Osteoblast (primary cell): ENCODE measurements at regions not wholly inside any gene's neighbourhood (a gene's known extent, or its start where the extent isn't known, plus 50 kb on each side); places are given as distances from the start of the nearest gene placed in this dataset.

Experiments
- DNase-seq: peaks from one replicate; pipeline ENCODE4 v3.0.0; 2011; ENCODE audit warnings: low spot score, mixed read lengths; ENCODE audit not compliant: insufficient read length; ENCODE audit errors: missing footprints
- H2AFZ ChIP-seq: 2 replicates; pipeline ENCODE4 v1.6.0; 2011; ENCODE audit warnings: mild to moderate bottlenecking, low read length
- H3K27ac ChIP-seq: 2 replicates; pipeline ENCODE4 v1.5.1; 2011; ENCODE audit warnings: mild to moderate bottlenecking, low read depth, low read length, moderate library complexity
- H3K27me3 ChIP-seq: 2 replicates; pipeline ENCODE4 v1.6.0; 2012; ENCODE audit warnings: mild to moderate bottlenecking, control low read depth, inconsistent platforms, low read length, moderate library complexity; ENCODE audit not compliant: insufficient read depth
- H3K36me3 ChIP-seq: 2 replicates; pipeline ENCODE4 v1.5.1; 2011; ENCODE audit warnings: mild to moderate bottlenecking, low read length, control low read depth, moderate library complexity; ENCODE audit not compliant: insufficient read depth
- H3K4me1 ChIP-seq: 2 replicates; pipeline ENCODE4 v1.5.1; 2011; ENCODE audit warnings: mild to moderate bottlenecking, low read length, control low read depth, moderate library complexity; ENCODE audit not compliant: insufficient read depth
- H3K4me2 ChIP-seq: 2 replicates; pipeline ENCODE4 v1.6.0; 2011; ENCODE audit warnings: mild to moderate bottlenecking, low read length; ENCODE audit not compliant: insufficient read depth
- H3K4me3 ChIP-seq: fragments of 200-600 bp; sonication (generic); 3 replicates; pipeline ENCODE4 v1.5.1; 2012; ENCODE audit warnings: mild to moderate bottlenecking, low read length, inconsistent platforms; ENCODE audit not compliant: insufficient read depth
- H3K79me2 ChIP-seq: 2 replicates; pipeline ENCODE4 v1.6.0; 2012; ENCODE audit warnings: mild to moderate bottlenecking, low read length, control low read depth, inconsistent platforms; ENCODE audit not compliant: insufficient read depth
- H3K9me3 ChIP-seq: 2 replicates; pipeline ENCODE4 v1.5.1; 2011; ENCODE audit warnings: low read depth, low read length, control low read depth
- H4K20me1 ChIP-seq: 2 replicates; pipeline ENCODE4 v1.6.0; 2012; ENCODE audit warnings: mild to moderate bottlenecking, low read length, control low read depth; ENCODE audit not compliant: insufficient read depth
- CTCF ChIP-seq: IDR thresholded peaks from 2 replicates; pipeline ENCODE4 v1.5.1; 2011; ENCODE audit warnings: mild to moderate bottlenecking, low read depth, low read length, moderate library complexity; ENCODE audit errors: extremely low read depth

- TF ChIP-seq CTCF, result no peak
These were observed 474.6 kb upstream of the ATXN8OS start for GRCh38 chr13:69633044-69633443.

DNA sequence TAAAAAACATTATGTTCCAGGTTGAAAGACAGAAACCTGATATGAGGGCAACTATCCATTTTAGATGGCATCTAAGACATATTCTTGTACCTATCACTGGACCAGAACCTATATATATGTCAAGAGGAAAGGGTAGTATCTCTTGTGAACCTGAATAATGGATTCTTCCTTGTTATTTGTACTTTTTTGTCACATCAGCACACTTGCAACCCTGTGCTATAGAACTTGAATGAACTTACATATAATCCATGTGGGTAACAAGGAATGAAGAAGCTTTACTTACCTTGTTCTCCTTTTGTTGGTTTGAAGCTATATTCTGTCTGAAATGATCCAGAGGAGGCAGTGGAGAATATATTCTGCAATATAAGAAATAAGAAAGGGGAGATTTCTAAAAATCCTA, 483.7 kb upstream of the ATXN8OS start:
- Histone ChIP-seq H3K4me3 (no peak overlapping the region), H4K20me1 (no peaks in the 10 kb centered on the region), H3K4me1 (no peaks in the 10 kb centered on the region), H3K27me3 (no peaks in the 10 kb centered on the region), H3K36me3 (no peaks in the 10 kb centered on the region), H3K27ac (no peak overlapping the region), H3K79me2 (no peaks in the 10 kb centered on the region), H2AFZ (no peak overlapping the region), H3K9me3 (peaks cover 3% of the 10 kb centered on the region), H3K4me2 (no peak overlapping the region)
- DNase-seq, result no peak
- TF ChIP-seq CTCF, result no peak

More at GRCh38 chr13:69633044-69633443, 474.6 kb upstream of the ATXN8OS start:
- Histone ChIP-seq H3K4me3 (no peak overlapping the region), H3K9me3 (no peaks in the 10 kb centered on the region), H3K79me2 (no peaks in the 10 kb centered on the region), H3K27me3 (no peaks in the 10 kb centered on the region), H3K4me2 (no peak overlapping the region), H3K36me3 (no peaks in the 10 kb centered on the region), H4K20me1 (no peaks in the 10 kb centered on the region), H2AFZ (no peak overlapping the region), H3K4me1 (no peaks in the 10 kb centered on the region), H3K27ac (no peak overlapping the region)
- DNase-seq, result no peak

DNA sequence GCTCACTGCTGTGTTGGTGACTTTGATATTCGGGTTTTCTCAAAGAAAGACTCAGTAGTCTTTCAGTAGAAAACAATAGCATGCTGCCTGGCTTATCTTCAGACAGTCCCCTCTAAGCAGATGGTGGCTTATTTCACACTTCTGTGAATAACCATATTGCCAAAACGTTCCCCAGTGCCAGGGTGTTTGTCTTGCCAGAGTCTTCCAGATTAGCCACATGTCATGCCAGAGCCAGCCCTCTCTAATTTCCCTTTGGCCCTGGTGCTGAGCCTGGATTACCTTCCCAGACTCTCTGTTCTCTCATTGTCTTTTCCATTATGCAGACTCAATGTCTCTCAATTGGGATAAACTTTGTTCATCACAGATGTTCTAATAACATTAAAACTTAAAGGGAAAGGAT, 488.0 kb upstream of the ATXN8OS start:
- peaks cover 3% of the 10 kb centered on the region for H3K9me3 ChIP-seq

GRCh38 chr13:69618838-69619237, 488.8 kb upstream of the ATXN8OS start:
- TF ChIP-seq CTCF, result no peak
- Histone ChIP-seq H3K4me2 (no peak overlapping the region), H2AFZ (no peak overlapping the region)

More for the DNA sequence above, 488.0 kb upstream of the ATXN8OS start:
- H2AFZ ChIP-seq, result no peak overlapping the region
- DNase-seq, result no peak
- H4K20me1 ChIP-seq, result no peaks in the 10 kb centered on the region
- no peaks in the 10 kb centered on the region for H3K79me2 ChIP-seq
- no peaks in the 10 kb centered on the region for H3K4me1 ChIP-seq
- H3K36me3 ChIP-seq, result no peaks in the 10 kb centered on the region
- H3K4me2 ChIP-seq, result no peak overlapping the region
- H3K27ac ChIP-seq, result no peak overlapping the region
- TF ChIP-seq CTCF, result no peak
- H3K4me3 ChIP-seq, result no peak overlapping the region
- H3K27me3 ChIP-seq, result no peaks in the 10 kb centered on the region

More at GRCh38 chr13:69618838-69619237, 488.8 kb upstream of the ATXN8OS start:
- Histone ChIP-seq H3K4me1 (no peaks in the 10 kb centered on the region), H3K36me3 (no peaks in the 10 kb centered on the region), H3K27me3 (no peaks in the 10 kb centered on the region), H3K27ac (no peak overlapping the region), H4K20me1 (no peaks in the 10 kb centered on the region), H3K9me3 (peaks cover 3% of the 10 kb centered on the region), H3K4me3 (no peak overlapping the region), H3K79me2 (no peaks in the 10 kb centered on the region)
- DNase-seq, result no peak
